OCI-LY7 (cell line): ENCODE measurements at regions not wholly inside any gene's neighbourhood (a gene's known extent, or its start where the extent isn't known, plus 50 kb on each side); places are given as distances from the start of the nearest gene placed in this dataset.

Experiments used
- BruUV-seq: library from RNA; stranded (reverse); fragments of 400-500 nt; replicated peaks from 2 replicates; lab custom pipeline; 2021; lab: Mats Ljungman, UMichigan
- CTCF ChIA-PET: fragments of 300-600 bp; sonication (Branson Sonifier 250); formaldehyde crosslinking; loops from one replicate; lab custom pipeline; 2022; ENCODE audit warnings: antibody characterized with exemption; ENCODE audit not compliant: unreplicated experiment; lab: Charles Lee
- POLR2A ChIA-PET: fragments of 300-600 bp; sonication (Branson Sonifier 250); formaldehyde crosslinking; loops from one replicate; lab custom pipeline; 2022; ENCODE audit warnings: antibody characterized with exemption; lab: Charles Lee
- DNase-seq: peaks from one replicate; pipeline ENCODE4 v3.0.0-alpha.2; 2015; ENCODE audit warnings: low spot score
- H2AFZ ChIP-seq: fragments of 200-600 bp; sonication (generic), shearing (Covaris generic); 2 replicates; pipeline ENCODE4 v1.6.1; 2014; ENCODE audit warnings: mild to moderate bottlenecking, antibody characterized with exemption, low read length, moderate library complexity
- H3K27ac ChIP-seq: fragments of 200-600 bp; sonication (generic); 2 replicates; pipeline ENCODE4 v1.5.1; 2014; ENCODE audit warnings: mixed run types, low read depth, mild to moderate bottlenecking, moderate library complexity, low read length, inconsistent platforms; ENCODE audit not compliant: poor library complexity, severe bottlenecking
- H3K36me3 ChIP-seq: fragments of 200-600 bp; sonication (generic); 2 replicates; pipeline ENCODE4 v1.6.1; 2014; ENCODE audit warnings: mild to moderate bottlenecking, antibody characterized with exemption, low read length, moderate library complexity, mixed read lengths; ENCODE audit not compliant: insufficient read depth
- H3K4me1 ChIP-seq: fragments of 200-600 bp; sonication (generic); 2 replicates; pipeline ENCODE4 v1.5.1; 2014; ENCODE audit warnings: mild to moderate bottlenecking, low read length; ENCODE audit not compliant: insufficient read depth, poor library complexity, severe bottlenecking
- H3K4me2 ChIP-seq: fragments of 200-600 bp; sonication (generic); 2 replicates; pipeline ENCODE4 v1.6.1; 2014; ENCODE audit warnings: mild to moderate bottlenecking, low read length
- H3K4me3 ChIP-seq: fragments of 200-600 bp; sonication (generic); 2 replicates; pipeline ENCODE4 v1.5.1; 2014; ENCODE audit warnings: mild to moderate bottlenecking, low read depth, low read length; ENCODE audit not compliant: poor library complexity, severe bottlenecking
- H3K79me2 ChIP-seq: fragments of 200-600 bp; sonication (generic); 2 replicates; pipeline ENCODE4 v1.6.1; 2016; ENCODE audit warnings: low read depth, mild to moderate bottlenecking, low read length, moderate library complexity, mixed read lengths; ENCODE audit not compliant: insufficient read depth
- H3K9me2 ChIP-seq: fragments of 200-600 bp; sonication (generic); 2 replicates; pipeline ENCODE4 v1.6.1; 2016; ENCODE audit warnings: mild to moderate bottlenecking, low read length, mixed read lengths; ENCODE audit not compliant: insufficient read depth
- H3K9me3 ChIP-seq: fragments of 200-600 bp; sonication (generic); 2 replicates; pipeline ENCODE4 v1.6.1; 2014; ENCODE audit warnings: mild to moderate bottlenecking, mixed run types, low read length, mixed read lengths
- H4K20me1 ChIP-seq: fragments of 200-600 bp; sonication (generic); 2 replicates; pipeline ENCODE4 v1.6.1; 2014; ENCODE audit warnings: mild to moderate bottlenecking, antibody characterized with exemption, low read length, moderate library complexity, mixed read lengths; ENCODE audit not compliant: insufficient read depth
- CTCF ChIP-seq: fragments of 200-600 bp; sonication (generic); conservative IDR thresholded peaks from 2 replicates; pipeline ENCODE4 v1.5.1; 2014; ENCODE audit warnings: mild to moderate bottlenecking, antibody characterized with exemption, low read length, moderate library complexity, mixed read lengths
- EZH2phosphoT487 ChIP-seq: fragments of 200-600 bp; sonication (generic); IDR thresholded peaks from 2 replicates; pipeline ENCODE4 v1.6.1; 2018; ENCODE audit warnings: low read depth, borderline replicate concordance, mild to moderate bottlenecking, mixed run types, antibody characterized with exemption, low read length, moderate library complexity, mixed read lengths
- intact Hi-C: fragments of 100-400 bp; cut with micrococcal nuclease; formaldehyde crosslinking; loops from one replicate; pipeline ENCODE4 v1.10.0; 2022; ENCODE audit not compliant: unreplicated experiment

DNA sequence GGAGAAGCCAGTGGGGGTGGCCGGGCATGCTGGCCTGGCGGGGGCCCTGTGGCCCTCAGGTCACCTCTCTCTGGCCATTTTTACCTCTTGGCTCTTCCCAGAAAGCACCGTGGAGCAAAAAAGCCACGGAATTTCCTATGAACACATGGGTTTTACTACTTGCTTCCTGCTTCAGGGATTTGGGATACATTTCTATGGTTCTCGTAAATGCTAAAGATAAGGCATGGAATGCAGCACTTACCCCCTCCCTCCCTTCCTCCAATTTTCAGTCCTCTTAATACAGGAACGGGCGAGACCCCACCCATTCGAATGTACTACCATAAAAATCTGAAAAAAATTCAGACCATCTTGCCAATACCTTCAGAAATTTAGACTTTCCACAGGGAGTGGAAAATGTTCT lies 279.7 kb downstream of the ARHGAP12 start:
- TF ChIP-seq EZH2phosphoT487, result no peak
- no peak for TF ChIP-seq CTCF
- H3K4me3 ChIP-seq, result no peak overlapping the region
- H4K20me1 ChIP-seq, result no peaks in the 10 kb centered on the region
- H2AFZ ChIP-seq, result no peak overlapping the region
- H3K36me3 ChIP-seq, result no peaks in the 10 kb centered on the region
- BruUV-seq, result no TSS peak
- no peak overlapping the region for H3K4me2 ChIP-seq
- no peak overlapping the region for H3K27ac ChIP-seq
- ChIA-PET POLR2A (no interaction called here), CTCF (no interaction called here)
- H3K4me1 ChIP-seq, result no peaks in the 10 kb centered on the region
- H3K9me3 ChIP-seq, result no peaks in the 10 kb centered on the region
- H3K9me2 ChIP-seq, result 0 out of 2 replicates have a peak, but pooled peaks cover 3% of the 10 kb centered on the region
- DNase-seq, result no peak
- H3K79me2 ChIP-seq, result no peaks in the 10 kb centered on the region
- intact Hi-C loops, result no loop called here

DNA sequence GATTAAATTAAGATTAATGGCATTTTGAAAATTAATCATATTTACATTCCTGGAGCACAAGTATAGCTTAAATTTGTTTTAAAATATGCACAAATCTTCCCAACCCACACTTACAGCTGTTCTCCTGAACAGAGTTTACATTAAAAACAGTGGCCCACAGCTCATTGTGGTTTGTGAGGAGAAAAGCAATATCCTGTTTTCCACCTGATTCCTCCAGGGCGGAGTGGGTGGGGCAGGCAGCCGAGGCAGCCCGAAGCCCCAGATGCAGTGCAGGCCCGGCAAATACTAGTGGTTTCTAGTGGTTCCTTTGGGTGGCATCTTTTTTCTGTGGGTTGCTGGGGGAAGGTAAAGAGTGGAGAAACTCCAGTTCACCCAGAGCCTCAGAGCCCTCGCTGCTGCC lies 280.8 kb downstream of the ARHGAP12 start:
- Histone ChIP-seq H3K4me2 (no peak overlapping the region), H3K4me1 (no peaks in the 10 kb centered on the region), H3K79me2 (no peaks in the 10 kb centered on the region), H3K4me3 (no peak overlapping the region), H3K9me2 (0 out of 2 replicates have a peak, but pooled peaks cover 3% of the 10 kb centered on the region), H3K9me3 (no peaks in the 10 kb centered on the region), H2AFZ (no peak overlapping the region), H4K20me1 (no peaks in the 10 kb centered on the region), H3K27ac (no peak overlapping the region), H3K36me3 (no peaks in the 10 kb centered on the region)
- DNase-seq, result no peak
- no peak for TF ChIP-seq EZH2phosphoT487
- no peak for TF ChIP-seq CTCF
- intact Hi-C loops, result no loop called here
- BruUV-seq, result no TSS peak
- ChIA-PET POLR2A (no interaction called here), CTCF (no interaction called here)

GRCh38 chr10:31646519-31646918 lies 282.1 kb downstream of the ARHGAP12 start:
- Histone ChIP-seq H4K20me1 (no peaks in the 10 kb centered on the region), H3K4me2 (no peak overlapping the region), H3K79me2 (no peaks in the 10 kb centered on the region), H3K4me3 (no peak overlapping the region), H3K9me2 (no peaks in the 10 kb centered on the region), H3K4me1 (no peaks in the 10 kb centered on the region), H3K36me3 (no peaks in the 10 kb centered on the region), H2AFZ (no peak overlapping the region), H3K27ac (no peak overlapping the region), H3K9me3 (no peaks in the 10 kb centered on the region)
- intact Hi-C loops, result no loop called here
- BruUV-seq, result no TSS peak
- CTCF ChIA-PET, result no interaction called here
- TF ChIP-seq EZH2phosphoT487 (no peak), CTCF (no peak)
- DNase-seq, result no peak
- POLR2A ChIA-PET, result interaction anchor here (0.6 kb wide), 1 partner anchor 566 kb away, joined by 3 read pairs; no protein-coding TSS in a partner anchor
